HG02938 (cell line): ENCODE measurements at regions not wholly inside any gene's neighbourhood (a gene's known extent, or its start where the extent isn't known, plus 50 kb on each side); places are given as distances from the start of the nearest gene placed in this dataset.

Source experiments
- ATAC-seq: cut with Tn5 transposase; IDR thresholded peaks from one replicate; pipeline ENCODE4 v1.9.1; 2021; ENCODE audit warnings: mild to moderate bottlenecking, moderate library complexity; ENCODE audit not compliant: unreplicated experiment

DNA sequence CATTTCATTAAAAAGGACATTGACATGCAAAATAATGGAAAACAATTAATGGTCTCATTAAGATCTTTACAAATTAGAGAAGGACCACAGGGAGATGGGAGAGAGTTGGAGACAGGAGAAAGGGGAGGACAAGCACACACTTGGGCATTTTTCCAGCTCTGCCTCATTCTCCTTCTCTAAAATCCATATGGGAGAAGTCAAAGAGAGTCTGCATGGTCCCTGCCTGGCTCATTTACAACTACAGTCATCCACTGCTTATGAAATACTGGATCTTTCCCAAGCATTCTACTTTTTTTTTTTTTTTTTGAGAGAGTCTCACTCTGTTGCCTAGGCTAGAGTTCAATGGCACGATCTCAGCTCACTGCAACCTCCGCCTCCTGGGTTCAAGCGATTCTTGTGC is 518.9 kb upstream of the CELF2 start:
- ATAC-seq: no peak

DNA sequence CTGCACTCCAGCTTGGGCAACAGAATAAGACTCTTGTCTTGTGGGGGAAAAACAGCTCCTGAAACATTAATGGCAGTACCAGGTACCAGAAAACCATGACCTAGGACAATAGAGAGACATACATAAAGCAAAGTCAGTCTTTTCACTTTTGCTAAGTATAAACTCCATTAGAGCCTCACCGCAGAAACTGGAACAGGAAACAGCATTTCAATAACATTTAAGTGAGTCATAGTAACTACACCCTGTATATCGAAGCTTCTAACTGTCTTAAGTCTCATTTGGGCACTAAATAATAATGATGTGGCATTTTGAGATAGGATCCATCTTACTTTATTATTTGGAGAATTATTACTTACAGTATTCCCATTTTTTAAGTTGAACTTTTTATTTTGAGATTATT is 517.8 kb upstream of the CELF2 start:
- ATAC-seq: no peak

DNA sequence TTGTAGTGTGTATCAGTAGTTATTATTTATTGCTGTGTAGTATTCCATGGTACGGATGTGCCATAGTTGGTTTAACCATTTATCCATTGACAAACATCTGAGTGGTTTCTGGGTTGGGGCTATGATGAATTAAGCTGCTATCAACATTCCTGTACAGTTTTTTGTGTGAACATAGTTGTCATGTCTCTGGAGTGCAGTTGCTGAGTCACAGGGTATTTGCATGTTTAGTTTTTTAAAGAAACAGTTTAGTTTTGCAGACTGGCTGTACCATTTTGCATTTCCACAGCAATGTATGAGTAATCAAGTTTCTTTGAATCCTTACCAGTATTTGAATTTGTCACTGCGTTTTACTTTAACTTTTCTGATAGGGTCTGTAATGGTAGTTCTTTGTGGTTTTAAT is 516.7 kb upstream of the CELF2 start:
- no peak for ATAC-seq

DNA sequence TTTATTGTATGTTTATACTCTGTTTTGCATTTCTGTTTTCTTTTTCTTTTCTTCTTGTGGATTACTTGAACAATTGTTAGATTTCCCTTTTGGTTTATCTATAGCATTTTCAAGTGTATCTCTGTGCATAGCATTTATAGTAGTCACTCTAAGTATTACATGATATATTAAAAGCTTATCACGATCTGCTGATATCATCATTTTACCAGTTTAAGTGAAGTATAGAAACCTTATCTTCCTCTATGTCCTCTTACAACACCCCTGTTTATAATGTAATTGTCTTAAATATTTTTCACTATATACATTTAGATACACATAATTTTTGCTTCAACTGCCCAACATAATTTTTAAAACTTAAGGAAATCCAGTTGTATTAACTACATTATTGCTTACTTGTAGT is 513.9 kb upstream of the CELF2 start:
- ATAC-seq: no peak

DNA sequence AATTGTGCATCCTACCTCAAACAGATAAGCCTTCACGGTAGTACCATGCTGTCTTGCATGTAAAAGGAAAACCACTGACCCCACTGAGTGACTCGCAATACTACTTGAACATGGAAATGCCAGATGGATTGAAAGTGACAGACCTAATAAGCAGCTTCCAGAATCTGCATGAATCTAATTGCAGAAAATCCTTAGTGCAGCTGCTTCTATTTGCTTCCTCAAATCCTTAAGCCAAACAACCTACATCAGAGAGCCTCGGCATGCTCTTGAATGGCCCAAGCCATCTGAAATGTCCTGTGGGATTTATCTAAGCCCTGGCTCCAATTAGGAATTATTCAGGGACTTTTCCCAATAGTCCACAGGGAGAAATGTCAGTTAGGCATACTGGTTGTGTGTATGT is 509.5 kb upstream of the CELF2 start:
- ATAC-seq: no peak

DNA sequence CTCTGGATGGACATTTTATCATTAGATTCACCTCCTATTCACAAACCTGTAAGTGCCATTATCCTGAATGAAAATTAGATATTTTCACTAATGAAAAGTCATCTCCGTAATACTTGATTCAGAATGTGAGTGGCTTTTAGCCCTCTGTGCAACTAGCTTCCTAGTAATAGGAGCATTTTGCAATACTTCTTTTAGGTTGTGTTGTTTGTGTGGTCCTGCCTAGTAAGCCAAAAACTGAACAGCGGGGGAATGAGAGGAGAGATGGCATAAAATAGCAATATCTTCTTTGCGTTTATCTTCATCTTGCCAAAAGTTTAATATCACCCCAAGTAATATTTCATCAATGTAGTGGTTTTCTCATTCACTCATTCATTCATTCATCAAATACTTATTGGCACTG is 507.5 kb upstream of the CELF2 start:
- ATAC-seq: no peak

DNA sequence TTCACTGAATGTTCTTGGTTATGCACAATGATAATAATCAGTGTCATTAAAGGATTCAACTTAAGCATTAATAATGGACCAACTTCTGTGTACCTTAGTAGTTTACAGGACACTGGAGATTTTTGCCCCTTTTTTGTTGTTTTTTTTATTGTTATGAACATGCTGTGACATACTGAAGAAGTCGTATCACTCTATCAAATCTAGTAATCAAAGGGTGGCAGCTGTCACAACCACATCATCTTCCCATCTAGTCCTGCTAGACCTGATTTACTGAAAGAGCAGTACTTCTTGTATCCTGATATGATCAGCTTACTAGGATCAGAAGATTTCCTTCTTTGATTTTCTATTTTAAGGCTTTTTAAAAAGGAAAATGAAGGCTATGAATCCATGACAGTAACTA is 504.6 kb upstream of the CELF2 start:
- ATAC-seq: no peak

DNA sequence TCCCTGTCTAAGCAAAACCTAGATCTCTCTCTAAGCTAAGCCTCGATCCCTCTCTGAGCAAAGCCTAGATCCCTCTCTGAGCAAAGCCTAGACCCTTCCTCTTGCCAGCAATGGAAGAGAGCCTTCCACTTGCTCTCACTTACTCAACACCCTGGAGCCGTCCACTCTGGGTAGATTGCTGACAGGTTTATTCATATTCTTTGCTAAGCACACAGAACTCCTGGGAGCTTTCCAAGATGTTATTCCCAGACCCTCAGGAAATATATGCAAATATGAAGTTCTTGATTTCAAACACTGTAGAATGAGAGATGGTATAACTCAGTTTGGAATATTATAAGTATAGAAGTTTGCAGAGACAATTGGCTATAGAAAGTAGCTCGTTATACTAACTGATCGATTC is 503.8 kb upstream of the CELF2 start:
- no peak for ATAC-seq

DNA sequence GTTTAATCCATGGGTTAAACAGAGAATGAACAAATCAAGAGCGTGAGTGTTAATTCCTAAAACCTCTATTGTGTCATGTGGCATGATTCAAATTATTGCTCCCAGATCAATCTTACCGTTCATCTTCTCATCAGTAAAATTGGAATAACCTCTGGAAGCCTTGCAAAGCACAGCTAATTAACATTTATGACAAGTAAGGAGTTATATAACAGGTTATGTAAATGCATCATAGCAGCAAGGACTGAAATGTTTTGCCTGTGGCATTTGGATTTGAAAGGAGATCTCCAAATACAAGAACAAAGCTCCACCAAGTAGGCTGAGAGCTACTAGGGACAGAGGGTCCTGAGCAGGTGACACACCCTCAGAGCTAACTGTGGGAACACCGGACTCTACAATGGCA is 502.9 kb upstream of the CELF2 start:
- ATAC-seq: no peak

DNA sequence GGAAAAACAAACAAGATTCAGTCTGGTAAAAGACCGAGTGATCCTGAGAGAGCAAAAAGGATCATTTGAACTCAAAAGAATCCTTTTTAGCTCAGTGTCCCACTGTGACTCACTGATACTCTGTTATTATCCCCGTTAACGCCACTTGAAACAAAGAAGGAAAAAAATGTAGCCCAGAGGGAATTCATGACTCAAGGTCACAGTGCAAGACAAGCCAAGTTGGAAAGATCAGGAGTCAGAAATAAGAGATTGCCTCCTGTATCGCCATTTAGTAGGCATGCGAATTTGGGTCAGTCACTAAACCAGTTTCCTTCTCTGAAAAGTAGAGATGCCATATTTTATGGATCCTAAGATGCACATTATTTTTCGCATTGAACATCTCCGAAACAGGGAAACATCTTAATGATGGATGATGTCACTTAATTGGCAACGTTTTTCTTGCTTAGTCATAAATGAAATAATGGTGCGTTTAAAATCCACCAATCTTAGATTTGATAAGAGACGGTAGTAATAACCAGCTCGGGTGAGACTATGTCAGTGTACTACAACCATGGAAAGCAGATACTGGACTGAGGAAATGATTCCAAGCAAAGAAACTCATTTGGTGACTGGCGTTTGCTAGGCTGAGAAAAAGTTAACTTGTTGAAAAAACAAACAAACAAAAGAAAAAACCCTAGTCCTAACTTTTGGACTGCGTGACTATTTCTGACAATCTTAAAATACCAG is 502.0 kb upstream of the CELF2 start:
- no peak for ATAC-seq

DNA sequence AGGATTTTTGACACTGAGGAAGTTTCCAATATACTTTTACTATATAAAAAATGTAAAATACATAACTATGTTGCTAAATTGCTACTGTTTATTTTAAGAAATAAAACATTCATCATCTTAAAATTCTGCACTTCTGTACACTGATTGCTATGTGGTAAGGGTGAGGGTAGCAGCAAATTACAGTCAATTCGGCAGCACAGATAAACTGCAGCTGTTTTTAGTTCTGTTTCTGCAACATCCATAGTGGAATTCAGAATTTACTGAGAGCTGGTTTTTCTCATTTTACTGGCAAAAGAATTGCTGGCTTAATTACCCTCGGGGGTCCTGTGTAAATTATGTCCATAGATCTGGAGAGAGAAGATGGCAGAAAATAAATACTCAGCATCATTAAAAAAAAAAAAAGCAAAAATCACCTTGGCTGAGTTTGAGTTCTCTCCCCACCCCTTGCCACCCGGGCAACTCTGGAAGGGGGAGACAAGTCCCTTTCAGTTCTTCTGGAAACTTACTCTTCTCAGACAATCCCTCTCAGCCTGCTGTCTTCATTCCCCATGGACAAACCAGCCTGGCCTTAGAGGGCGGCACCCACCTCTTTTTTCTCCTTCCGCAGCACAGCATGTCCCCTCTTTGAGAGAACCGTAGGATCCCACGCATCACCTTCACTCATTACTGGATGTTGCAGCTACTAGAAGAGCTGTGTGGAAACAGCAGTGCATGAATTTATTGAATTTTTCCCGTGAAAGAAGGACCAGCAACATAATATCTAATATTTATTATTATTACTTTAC is 501.1 kb upstream of the CELF2 start:
- no peak for ATAC-seq

DNA sequence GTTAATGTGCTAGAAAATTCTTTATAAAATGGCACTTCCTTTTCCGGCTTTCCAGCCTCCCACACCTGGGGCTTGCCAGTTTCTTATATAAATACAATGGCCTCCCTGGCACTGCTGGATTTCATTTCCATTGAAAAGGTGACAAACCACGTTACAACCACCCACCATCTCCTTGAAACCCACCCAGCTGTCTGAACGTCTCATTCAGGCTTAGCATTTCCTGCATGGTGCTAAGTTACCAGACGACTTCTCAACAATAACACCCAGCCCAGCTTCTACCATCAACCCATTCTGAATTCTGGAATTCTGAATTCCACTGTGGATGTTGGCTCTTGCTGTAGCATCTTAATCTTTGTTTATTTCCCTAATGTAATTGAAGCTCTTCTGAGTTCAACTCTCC is 499.8 kb upstream of the CELF2 start:
- no peak for ATAC-seq

DNA sequence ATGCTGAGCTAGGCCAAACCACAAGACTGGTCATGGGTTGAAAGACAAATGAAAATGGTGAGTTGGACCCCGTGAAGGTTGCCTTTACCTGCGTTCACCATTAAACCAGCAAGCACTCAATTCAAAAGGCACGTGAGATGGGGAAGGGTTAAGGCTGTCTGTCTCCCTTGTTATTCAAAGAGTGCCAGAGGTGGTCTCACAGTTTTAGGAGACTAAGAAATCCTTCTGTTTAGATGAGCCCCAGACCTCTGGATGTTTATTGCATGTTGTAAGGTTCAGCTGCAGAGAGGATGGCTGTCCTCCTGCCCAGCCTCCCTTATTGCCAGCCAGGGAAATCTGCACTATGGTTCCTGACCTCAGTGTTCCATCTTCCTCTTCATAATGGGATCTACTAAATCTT is 498.0 kb upstream of the CELF2 start:
- no peak for ATAC-seq

DNA sequence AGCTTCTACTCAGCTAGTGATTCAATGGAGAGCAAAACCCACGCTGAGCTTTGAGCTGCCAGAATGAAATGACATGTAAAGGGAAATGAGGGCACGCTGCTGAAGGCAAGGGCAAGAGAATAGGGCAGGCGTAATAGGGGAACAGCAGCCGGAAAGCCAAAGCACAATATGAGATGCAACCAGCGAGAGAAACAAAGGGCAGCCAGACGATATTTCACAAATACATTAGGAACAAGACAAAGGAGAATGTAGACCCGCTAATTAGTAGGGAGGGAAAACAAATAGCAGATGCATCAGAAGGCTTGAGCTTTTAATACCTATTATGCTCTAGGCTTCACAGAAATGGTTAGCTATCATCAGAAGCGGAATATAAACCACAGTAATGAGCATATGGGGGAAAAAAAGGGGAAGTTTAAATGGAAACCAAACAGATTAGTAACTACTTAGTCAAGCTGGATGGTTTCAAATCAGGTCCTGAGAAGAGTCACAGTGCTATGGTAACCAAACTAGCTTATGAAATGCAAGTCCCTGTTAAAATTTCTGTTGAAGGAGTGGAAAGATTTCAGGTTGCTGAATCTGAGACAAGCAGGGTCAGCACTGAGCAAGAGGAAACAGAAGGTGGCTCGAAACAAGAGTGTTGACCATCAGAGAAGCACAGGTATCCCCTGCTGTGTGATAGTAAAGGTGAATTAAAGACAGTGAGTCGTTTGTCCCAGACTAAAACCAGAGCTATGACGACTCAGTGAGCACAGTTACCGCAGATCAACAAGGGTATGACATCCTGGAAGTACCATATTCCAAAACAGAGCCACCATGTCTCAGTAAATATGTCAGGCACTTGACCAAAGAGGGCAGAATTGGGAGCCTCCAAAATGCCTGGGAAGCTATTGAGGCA is 496.9 kb upstream of the CELF2 start:
- ATAC-seq: peak; percentile 97

DNA sequence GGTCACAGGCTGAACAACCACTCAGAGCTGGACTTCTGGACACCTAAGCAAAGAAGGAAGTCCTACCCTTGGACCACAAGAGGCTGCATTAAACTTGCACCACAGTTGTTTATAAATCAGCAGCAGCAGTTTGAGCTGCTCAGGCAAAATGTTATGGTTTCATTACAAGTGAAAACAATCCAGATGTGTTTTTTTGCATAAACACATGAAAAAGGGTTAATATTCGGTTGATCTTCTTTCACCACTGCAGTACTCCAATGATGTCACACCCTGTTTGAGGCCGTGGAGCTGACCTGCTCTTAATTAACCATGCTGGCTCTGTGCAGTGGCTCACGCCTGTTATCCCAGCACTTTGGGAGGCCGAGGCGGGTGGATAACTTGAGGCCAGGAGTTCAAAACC is 490.8 kb upstream of the CELF2 start:
- no peak for ATAC-seq

DNA sequence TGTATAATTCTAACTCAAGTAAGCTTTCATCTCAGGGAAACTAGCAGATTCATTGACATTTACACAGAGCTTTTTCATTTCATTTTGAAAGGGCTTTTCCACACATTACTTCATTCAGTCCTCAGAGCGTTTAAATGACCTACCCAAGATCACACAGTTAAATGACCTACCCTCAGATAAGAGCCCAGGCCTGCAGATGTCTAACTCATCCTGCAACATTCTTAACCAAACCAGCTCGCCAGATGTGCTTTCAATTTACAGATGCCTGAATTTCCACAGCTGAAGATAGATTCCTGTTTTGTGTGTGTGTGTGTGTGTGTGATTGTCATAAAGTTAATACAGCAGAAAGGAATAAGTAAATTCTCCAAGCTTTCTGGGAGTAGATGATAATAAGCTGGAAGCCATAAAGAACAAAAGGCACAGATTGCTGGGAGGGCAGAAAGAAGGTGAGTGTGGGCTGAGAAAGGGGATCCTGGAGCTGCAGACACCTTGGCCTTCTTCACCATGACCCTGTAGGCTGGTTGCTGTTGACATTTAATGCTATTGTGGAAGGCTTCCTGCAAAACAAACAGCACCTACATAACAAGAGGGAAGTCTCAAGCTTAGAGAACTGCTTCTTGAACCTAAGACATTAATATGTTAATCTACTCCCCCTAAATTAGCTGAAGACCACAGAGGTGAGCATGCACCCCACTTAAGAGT is 489.7 kb upstream of the CELF2 start:
- ATAC-seq: no peak

DNA sequence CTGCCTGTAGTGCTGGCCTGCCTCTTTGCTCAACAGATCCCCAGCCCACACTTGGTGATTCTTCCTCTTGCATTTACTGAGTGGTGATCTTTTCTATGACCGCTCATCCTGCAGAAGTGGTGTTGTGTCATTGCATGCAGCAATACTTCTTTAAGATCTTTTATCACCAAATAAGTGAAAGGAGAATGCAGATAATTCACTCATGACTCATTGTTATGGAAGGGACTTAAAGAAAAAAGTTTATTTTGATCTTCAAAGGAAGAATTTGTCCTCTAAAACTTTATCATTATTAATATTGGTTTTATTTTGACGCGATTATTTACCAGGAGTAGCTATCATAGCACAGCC is 489.1 kb upstream of the CELF2 start:
- ATAC-seq: no peak

DNA sequence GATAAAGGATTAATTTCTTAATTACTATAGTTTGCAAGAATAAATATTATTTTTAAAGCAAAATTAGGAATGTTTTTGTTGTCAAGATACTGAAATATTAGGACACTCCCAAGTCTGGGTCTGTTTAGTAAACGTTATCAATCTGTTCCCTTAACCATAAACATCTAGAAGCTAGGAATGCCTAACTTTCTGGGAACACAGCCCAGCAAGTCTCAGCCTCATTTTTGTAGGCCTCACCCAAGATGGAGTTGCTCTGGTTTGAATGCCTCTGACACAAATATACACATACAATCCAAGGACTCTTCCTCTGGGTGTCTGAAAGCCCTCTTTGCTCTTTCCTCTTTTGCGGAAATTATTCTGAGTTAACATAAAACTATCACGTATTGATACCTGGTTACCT is 487.4 kb upstream of the CELF2 start:
- no peak for ATAC-seq

DNA sequence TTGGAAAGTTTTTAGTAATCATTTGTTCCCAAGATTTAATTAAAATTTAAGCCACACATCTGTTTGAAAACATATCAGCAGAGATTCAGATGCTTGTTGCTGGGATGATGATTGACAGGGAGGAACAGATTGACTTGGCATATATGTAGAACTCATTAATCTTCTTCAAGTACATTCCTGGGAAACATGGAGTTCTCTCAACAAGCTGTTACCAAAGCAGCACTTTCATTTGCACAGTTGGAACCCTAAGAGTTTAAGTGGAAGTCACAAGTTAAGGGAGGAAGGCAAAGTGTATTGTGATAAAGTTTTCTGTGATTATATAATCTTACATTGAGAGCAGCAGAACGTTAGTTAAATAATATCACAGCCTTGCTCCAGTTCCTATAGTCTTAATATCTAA is 485.4 kb upstream of the CELF2 start:
- ATAC-seq: no peak

DNA sequence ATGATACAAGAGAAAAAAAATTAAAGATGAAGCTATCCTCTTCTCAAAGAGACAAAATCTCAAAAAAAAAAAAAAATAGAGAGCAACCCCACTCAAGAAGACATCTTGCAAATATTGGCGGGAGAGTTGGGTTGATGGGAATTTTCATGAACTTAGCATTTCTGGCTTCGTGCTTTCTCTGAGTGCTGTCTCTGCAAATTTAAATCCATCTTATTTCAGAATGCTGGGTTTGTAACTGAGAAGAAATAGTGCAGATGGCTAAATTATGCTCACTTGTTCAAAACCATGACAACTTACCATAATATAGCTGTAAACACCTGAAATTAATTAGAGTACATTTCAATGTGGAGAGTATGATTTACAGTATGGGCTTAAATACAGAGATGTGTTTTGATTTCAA is 484.8 kb upstream of the CELF2 start:
- no peak for ATAC-seq

DNA sequence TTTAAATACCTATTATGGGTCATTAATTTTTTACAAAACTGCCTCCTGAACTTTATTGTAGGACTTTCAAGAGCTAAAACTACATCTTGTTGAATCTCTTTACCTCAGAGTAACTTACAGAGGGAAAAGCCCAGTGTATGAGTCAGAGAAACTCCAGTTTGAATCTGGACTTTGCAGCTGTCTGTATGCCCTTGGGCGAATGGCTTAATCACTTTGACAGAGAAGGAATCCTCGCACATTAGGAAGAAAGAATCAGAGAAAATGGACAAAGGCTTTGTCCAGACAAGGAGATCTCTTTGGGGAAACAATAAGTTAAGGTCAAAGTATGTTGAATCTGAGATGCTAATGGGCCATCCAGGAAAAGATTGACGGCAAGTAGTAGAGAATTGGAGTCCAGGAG is 484.2 kb upstream of the CELF2 start:
- ATAC-seq: no peak
